ENCODE measurements at regions not wholly inside any gene's neighbourhood (a gene's known extent, or its start where the extent isn't known, plus 50 kb on each side); places are given as distances from the start of the nearest gene placed in this dataset.

- no peak for TF ChIP-seq CTCF (IDR thresholded peaks at IDR 0.05; ENCODE audit: insufficient read depth, missing control alignments)
- DNase-seq (ENCODE audit: insufficient read length, low spot score), result no peak
- FAIRE-seq, result no peak
Measured at GRCh38 chr3:81295906-81296577, 465.4 kb downstream of the GBE1 start.

GRCh38 chr3:81293156-81293555, 468.3 kb downstream of the GBE1 start:
- no peak for TF ChIP-seq CTCF (IDR thresholded peaks at IDR 0.05; ENCODE audit: insufficient read depth, missing control alignments)
- FAIRE-seq (no peak), DNase-seq (ENCODE audit: insufficient read length, low spot score) (no peak)

- no peak for DNase-seq (ENCODE audit: insufficient read length, low spot score)
- no peak for FAIRE-seq
- no peak for TF ChIP-seq CTCF (IDR thresholded peaks at IDR 0.05; ENCODE audit: insufficient read depth, missing control alignments)
Measured at GRCh38 chr3:81291586-81291985, 469.9 kb downstream of the GBE1 start.

- FAIRE-seq (no peak), DNase-seq (ENCODE audit: insufficient read length, low spot score) (no peak)
- no peak for TF ChIP-seq CTCF (IDR thresholded peaks at IDR 0.05; ENCODE audit: insufficient read depth, missing control alignments)
Measured at GRCh38 chr3:81289676-81290075, 471.8 kb downstream of the GBE1 start.

- no peak for DNase-seq (ENCODE audit: insufficient read length, low spot score)
- no peak for TF ChIP-seq CTCF (IDR thresholded peaks at IDR 0.05; ENCODE audit: insufficient read depth, missing control alignments)
- no peak for FAIRE-seq
Measured at GRCh38 chr3:81279481-81280379, 481.7 kb downstream of the GBE1 start.

GRCh38 chr3:81277853-81278252, 483.6 kb downstream of the GBE1 start:
- FAIRE-seq (no peak), DNase-seq (ENCODE audit: insufficient read length, low spot score) (no peak)
- TF ChIP-seq CTCF (IDR thresholded peaks at IDR 0.05; ENCODE audit: insufficient read depth, missing control alignments), result no peak

GRCh38 chr3:81274671-81275070, 486.8 kb downstream of the GBE1 start:
- no peak for TF ChIP-seq CTCF (IDR thresholded peaks at IDR 0.05; ENCODE audit: insufficient read depth, missing control alignments)
- no peak for DNase-seq (ENCODE audit: insufficient read length, low spot score)
- FAIRE-seq, result no peak
